ENCODE measurements at regions not wholly inside any gene's neighbourhood (a gene's known extent, or its start where the extent isn't known, plus 50 kb on each side); places are given as distances from the start of the nearest gene placed in this dataset.

- no peak for DNase-seq (ENCODE audit: low read depth, low spot score)
- Histone ChIP-seq H2AFZ (ENCODE audit: low read depth, low read length, poor library complexity, severe bottlenecking) (no peak overlapping the region), H3K9me3 (ENCODE audit: control insufficient read depth in 1 of 2, insufficient read depth in 1 of 2, low read depth in 1 of 2, low read length in 2 of 2) (no peaks in the 10 kb centered on the region), H3K36me3 (ENCODE audit: control insufficient read depth in 1 of 2, insufficient read depth in 2 of 2, low read length in 2 of 2) (no peaks in the 10 kb centered on the region), H3K4me2 (ENCODE audit: low read length) (no peak overlapping the region), H3K9me2 (ENCODE audit: insufficient read depth) (no peaks in the 10 kb centered on the region), H4K20me1 (ENCODE audit: insufficient read depth) (no peaks in the 10 kb centered on the region), H3K79me2 (ENCODE audit: insufficient read depth, low read length) (no peaks in the 10 kb centered on the region), H3K4me3 (replicated peaks in 1 of 2; ENCODE audit: low read depth in 1 of 2, low read length in 2 of 2) (no peak overlapping the region), H3K27me3 (ENCODE audit: insufficient read depth, low read length) (peaks cover 54% of the 10 kb centered on the region), H3K27ac (ENCODE audit: low read depth, low read length) (no peak overlapping the region), H3K4me1 (ENCODE audit: control insufficient read depth in 1 of 2, insufficient read depth in 2 of 2, low read length in 2 of 2) (no peaks in the 10 kb centered on the region), H3K9ac (ENCODE audit: low read length) (no peak overlapping the region)
- ChIA-PET POLR2A (no interaction called here), RAD21 (ENCODE audit: low non-redundant PET in 1 of 2, low total read pairs in 2 of 2, uncharacterized antibody in 2 of 2, unreplicated experiment in 2 of 2) (no interaction called here), CTCF (no interaction called here)
- BruUV-seq (replicated peaks) = no TSS peak
- intact Hi-C loops (cut with micrococcal nuclease) = no loop called here
- ATAC-seq = no peak
- TF ChIP-seq CTCF (IDR thresholded peaks at IDR 0.05 in 2 of 3, conservative IDR thresholded peaks at IDR 0.05 in 1 of 3; ENCODE audit: borderline replicate concordance in 1 of 3, insufficient read depth in 1 of 3, low read depth in 2 of 3, low read length in 2 of 3) (no peak), RAD21 (IDR thresholded peaks at IDR 0.05; ENCODE audit: low read depth) (no peak), SIN3A (IDR thresholded peaks at IDR 0.05; ENCODE audit: low read depth) (no peak), POLR2A (IDR thresholded peaks at IDR 0.05; ENCODE audit: borderline replicate concordance, extremely low read depth, insufficient read depth, insufficient read length) (no peak), CEBPB (IDR thresholded peaks at IDR 0.05; ENCODE audit: low read depth) (no peak), POLR2AphosphoS5 (IDR thresholded peaks at IDR 0.05; ENCODE audit: low read depth, low read length) (no peak), SRF (IDR thresholded peaks at IDR 0.05; ENCODE audit: low read depth) (no peak), ZFX (IDR thresholded peaks at IDR 0.05) (no peak), EZH2phosphoT487 (IDR thresholded peaks at IDR 0.05; ENCODE audit: borderline replicate concordance) (no peak)
Measured at GRCh38 chr1:5734996-5735395, 257.2 kb downstream of the NPHP4 start.

DNA sequence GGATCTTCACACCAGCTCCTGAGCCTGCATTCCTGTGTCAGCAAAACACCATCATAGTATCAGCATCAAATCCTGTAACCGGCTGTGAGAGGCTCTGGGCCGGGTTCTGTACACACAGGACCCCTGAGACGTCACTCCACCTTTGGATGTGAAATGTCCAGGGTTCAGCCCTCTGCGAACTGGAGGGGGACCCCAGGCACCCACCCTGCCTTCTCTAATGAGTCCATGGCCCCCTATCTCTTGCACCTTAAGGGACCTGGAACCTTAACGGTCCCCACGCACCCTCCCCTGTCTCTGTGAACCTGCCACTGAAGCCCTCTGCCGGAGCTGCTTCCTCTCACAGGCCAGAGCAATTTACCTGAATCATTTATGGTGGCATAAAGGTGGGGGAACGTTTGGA, 257.8 kb downstream of the NPHP4 start:
- H3K4me3 ChIP-seq (replicated peaks in 1 of 2; ENCODE audit: low read depth in 1 of 2, low read length in 2 of 2) = no peak overlapping the region
- no peaks in the 10 kb centered on the region for H3K4me1 ChIP-seq (ENCODE audit: control insufficient read depth in 1 of 2, insufficient read depth in 2 of 2, low read length in 2 of 2)
- H4K20me1 ChIP-seq (ENCODE audit: insufficient read depth) = no peaks in the 10 kb centered on the region
- ChIA-PET CTCF (no interaction called here), RAD21 (ENCODE audit: low non-redundant PET in 1 of 2, low total read pairs in 2 of 2, uncharacterized antibody in 2 of 2, unreplicated experiment in 2 of 2) (no interaction called here), POLR2A (no interaction called here)
- no peaks in the 10 kb centered on the region for H3K79me2 ChIP-seq (ENCODE audit: insufficient read depth, low read length)
- H3K9me2 ChIP-seq (ENCODE audit: insufficient read depth) = no peaks in the 10 kb centered on the region
- H3K27me3 ChIP-seq (ENCODE audit: insufficient read depth, low read length) = peaks cover 48% of the 10 kb centered on the region
- no peaks in the 10 kb centered on the region for H3K36me3 ChIP-seq (ENCODE audit: control insufficient read depth in 1 of 2, insufficient read depth in 2 of 2, low read length in 2 of 2)
- DNase-seq (ENCODE audit: low read depth, low spot score) (no peak), ATAC-seq (no peak)
- TF ChIP-seq EGR1 (IDR thresholded peaks at IDR 0.05; ENCODE audit: low read depth) = no peak
- no peak overlapping the region for H3K4me2 ChIP-seq (ENCODE audit: low read length)
- no peaks in the 10 kb centered on the region for H3K9me3 ChIP-seq (ENCODE audit: control insufficient read depth in 1 of 2, insufficient read depth in 1 of 2, low read depth in 1 of 2, low read length in 2 of 2)
- no peak overlapping the region for H3K27ac ChIP-seq (ENCODE audit: low read depth, low read length)
- no peak overlapping the region for H3K9ac ChIP-seq (ENCODE audit: low read length)
- intact Hi-C loops (cut with micrococcal nuclease) = no loop called here
- no peak overlapping the region for H2AFZ ChIP-seq (ENCODE audit: low read depth, low read length, poor library complexity, severe bottlenecking)
- BruUV-seq (replicated peaks) = no TSS peak

All from HCT116 (cell line).